Esophagus squamous epithelium (tissue), 5 donors: ENCODE measurements at regions not wholly inside any gene's neighbourhood (a gene's known extent, or its start where the extent isn't known, plus 50 kb on each side); places are given as distances from the start of the nearest gene placed in this dataset.

Experiments used
- DNase-seq: peaks from one replicate; lab custom pipeline; 2025; lab: John Stamatoyannopoulos, UW
- H3K27ac ChIP-seq, 4 donors: fragments of 200-600 bp; sonication (generic); one replicate each; pipeline ENCODE4 v1.5.1; 2016 to 2019; ENCODE audit warnings: mild to moderate bottlenecking in 1 of 4
- H3K27me3 ChIP-seq, 4 donors: fragments of 200-600 bp; sonication (generic); 1 replicate in 3 of 4; 2 replicates in 1 of 4; pipeline versions ENCODE4 v1.5.1 to v1.6.0; 2017 to 2021; ENCODE audit warnings: antibody characterized with exemption in 1 of 4
- H3K36me3 ChIP-seq, 3 donors: fragments of 200-600 bp; sonication (generic); one replicate each; pipeline ENCODE4 v1.5.1; 2016 to 2019
- H3K4me1 ChIP-seq, 3 donors: fragments of 200-600 bp; sonication (generic); one replicate each; pipeline ENCODE4 v1.5.1; 2017 to 2019
- H3K4me3 ChIP-seq, 4 donors: fragments of 200-600 bp; sonication (generic); 1 replicate in 3 of 4; 2 replicates in 1 of 4; pipeline ENCODE4 v1.5.1; 2016 to 2019; ENCODE audit warnings: mild to moderate bottlenecking in 2 of 4, moderate library complexity in 1 of 4
- H3K9me3 ChIP-seq, 3 donors: fragments of 200-600 bp; sonication (generic); one replicate each; pipeline ENCODE4 v1.5.1; 2016 to 2019
- CTCF ChIP-seq, 6 experiments: fragments of 450-650 bp in 4 of 6; fragments of 200-600 bp in 2 of 6; sonication (generic) in 2 of 6; IDR thresholded peaks; one replicate each; pipeline ENCODE4 v1.5.1; 2016 to 2019; ENCODE audit warnings: antibody characterized with exemption in 6 of 6, mild to moderate bottlenecking in 4 of 6, moderate library complexity in 4 of 6
- POLR2A ChIP-seq, 4 donors: fragments of 450-650 bp; IDR thresholded peaks; one replicate each; pipeline ENCODE4 v1.6.1; 2017; ENCODE audit warnings: antibody characterized with exemption in 4 of 4, mild to moderate bottlenecking in 4 of 4, moderate library complexity in 3 of 4
- WGBS, 2 donors: methylation state at CpG; one replicate each; pipeline ENCODE4 v1.1.5; 2018; 5-methylcytosine and 5-hydroxymethylcytosine counted together
- intact Hi-C: fragments of 100-400 bp; cut with DNase I; formaldehyde crosslinking; loops from one replicate; pipeline ENCODE4 v1.15.0; 2022
- donor health status: DM: yes; HTN: yes; CAD: no.

- 65 to 91% methylated on average over 6 to 7 of the region's 7 CpGs for whole genome bisulfite sequencing, 2 donors
Observed at GRCh38 chr1:4518621-4519020, 135.8 kb upstream of the AJAP1 start.

GRCh38 chr1:4519954-4520353, 134.5 kb upstream of the AJAP1 start:
- H3K4me3 ChIP-seq, result no peak overlapping the region
- H3K4me1 ChIP-seq, result no peaks in the 10 kb centered on the region
- peaks cover 0 to 22% (median 0%) of the 10 kb centered on the region in 4 donors for H3K27me3 ChIP-seq
- H3K36me3 ChIP-seq, result no peaks in the 10 kb centered on the region
- no peak overlapping the region for H3K27ac ChIP-seq
- H3K9me3 ChIP-seq, result no peaks in the 10 kb centered on the region
- no peak for DNase-seq
- TF ChIP-seq POLR2A (IDR thresholded peaks at IDR 0.05) (no peak), CTCF (IDR thresholded peaks at IDR 0.05) (no peak)
- intact Hi-C loops, result no loop called here
- WGBS, 2 donors, result 78 to 85% methylated on average over 5 to 6 of the region's 6 CpGs

More at GRCh38 chr1:4518621-4519020, 135.8 kb upstream of the AJAP1 start:
- intact Hi-C loops, result no loop called here
- no peaks in the 10 kb centered on the region for H3K9me3 ChIP-seq
- H3K27me3 ChIP-seq, result peaks cover 0 to 18% (median 0%) of the 10 kb centered on the region in 4 donors
- H3K4me3 ChIP-seq, result no peak overlapping the region
- no peaks in the 10 kb centered on the region for H3K36me3 ChIP-seq
- TF ChIP-seq POLR2A (IDR thresholded peaks at IDR 0.05) (no peak), CTCF (IDR thresholded peaks at IDR 0.05) (no peak)
- H3K4me1 ChIP-seq, result no peaks in the 10 kb centered on the region
- no peak for DNase-seq
- H3K27ac ChIP-seq, result no peak overlapping the region

DNA sequence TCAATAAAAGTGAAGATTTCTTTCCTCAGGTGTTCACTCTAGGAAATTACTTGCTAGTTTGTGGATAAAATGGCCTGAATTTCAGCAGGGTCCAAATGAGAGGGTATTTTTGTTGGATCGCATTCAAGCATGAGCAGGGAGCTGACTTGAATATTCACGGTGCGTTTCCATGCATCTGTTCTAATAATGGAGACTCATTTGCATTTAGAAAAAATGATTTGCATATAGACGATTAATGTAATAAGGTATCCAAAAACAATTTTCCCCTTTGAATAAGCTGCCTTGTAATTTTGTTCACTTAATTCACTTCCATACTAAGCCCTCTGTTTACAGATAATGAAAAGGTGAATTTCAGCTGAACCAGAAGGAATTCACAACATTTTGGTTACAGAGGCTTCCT, 130.9 kb upstream of the AJAP1 start:
- 87 to 92% methylated on average over 4 of the region's 4 CpGs for WGBS, 2 donors
- TF ChIP-seq CTCF (IDR thresholded peaks at IDR 0.05) (no peak), POLR2A (IDR thresholded peaks at IDR 0.05) (no peak)
- Histone ChIP-seq H3K36me3 (no peaks in the 10 kb centered on the region), H3K4me3 (no peak overlapping the region), H3K27me3 (peaks cover 0 to 32% (median 0%) of the 10 kb centered on the region in 4 donors), H3K27ac (no peak overlapping the region), H3K4me1 (no peaks in the 10 kb centered on the region), H3K9me3 (no peaks in the 10 kb centered on the region)
- intact Hi-C loops, result no loop called here
- no peak for DNase-seq

GRCh38 chr1:4526747-4527146, 127.7 kb upstream of the AJAP1 start:
- H3K4me1 ChIP-seq, result no peaks in the 10 kb centered on the region
- H3K27me3 ChIP-seq, result peaks cover 0 to 48% (median 0%) of the 10 kb centered on the region in 4 donors
- no peaks in the 10 kb centered on the region for H3K36me3 ChIP-seq
- H3K4me3 ChIP-seq, result no peak overlapping the region
- 63 to 70% methylated on average over 8 of the region's 8 CpGs for WGBS, 2 donors
- no peak for TF ChIP-seq CTCF (IDR thresholded peaks at IDR 0.05)
- TF ChIP-seq POLR2A (IDR thresholded peaks at IDR 0.05), result no peak
- intact Hi-C loops, result no loop called here
- H3K9me3 ChIP-seq, result no peaks in the 10 kb centered on the region
- H3K27ac ChIP-seq, result no peak overlapping the region
- no peak for DNase-seq

DNA sequence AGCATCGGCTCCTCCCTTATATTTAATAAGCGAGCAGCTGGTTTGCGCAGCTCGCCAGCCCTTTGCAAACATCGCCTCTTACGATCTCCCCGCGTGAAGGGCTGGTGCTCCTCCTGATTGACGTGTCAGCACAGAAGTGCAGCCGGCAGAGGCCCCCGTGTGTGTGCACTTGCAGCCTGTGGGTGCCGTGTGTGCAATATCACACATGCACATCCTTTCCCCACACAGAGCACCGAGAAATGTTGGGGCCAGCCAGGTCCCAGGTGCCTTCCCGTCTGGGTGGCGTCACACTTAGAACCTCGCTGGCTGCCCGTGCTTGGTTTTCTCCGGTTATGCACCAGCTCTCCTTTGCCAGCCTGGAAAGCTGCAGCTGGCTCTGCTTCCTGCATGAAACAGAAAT, 126.6 kb upstream of the AJAP1 start:
- H3K9me3 ChIP-seq, result no peaks in the 10 kb centered on the region
- 36 to 50% methylated on average over 14 to 18 of the region's 18 CpGs for WGBS, 2 donors

More for the DNA sequence above, 126.6 kb upstream of the AJAP1 start:
- Histone ChIP-seq H3K27me3 (peaks cover 0 to 52% (median 0%) of the 10 kb centered on the region in 4 donors), H3K36me3 (no peaks in the 10 kb centered on the region), H3K4me3 (no peak overlapping the region), H3K4me1 (no peaks in the 10 kb centered on the region), H3K27ac (no peak overlapping the region)
- TF ChIP-seq CTCF (IDR thresholded peaks at IDR 0.05), result no peak
- TF ChIP-seq POLR2A (IDR thresholded peaks at IDR 0.05), result no peak
- intact Hi-C loops, result no loop called here
- no peak for DNase-seq
